K562 (cell line): ENCODE measurements at regions not wholly inside any gene's neighbourhood (a gene's known extent, or its start where the extent isn't known, plus 50 kb on each side); places are given as distances from the start of the nearest gene placed in this dataset.

Source experiments
- ATAC-seq: fragments of 200-7000 bp; cut with Tn5 transposase; 3 replicates; pipeline ENCODE4 v1.9.1; 2020; ENCODE audit warnings: moderate library complexity
- BruUV-seq: library from RNA; stranded (reverse); fragments of 400-500 nt; replicated peaks from 2 replicates; lab custom pipeline; 2021; lab: Mats Ljungman, UMichigan
- CTCF ChIA-PET: fragments of 300-600 bp; formaldehyde crosslinking; extraction: SDS; loops from one replicate; lab custom pipeline; 2021; ENCODE audit warnings: low intra/inter-chr PET ratio; lab: Yijun Ruan, JAX
- POLR2A ChIA-PET: fragments of 300-600, 350-650 bp; sonication (Branson Sonifier 250); formaldehyde crosslinking; extraction: SDS; loops from one replicate; lab custom pipeline; 2021; ENCODE audit warnings: antibody characterized with exemption, inconsistent platforms; lab: Yijun Ruan, JAX
- DNase-seq, 4 experiments: peaks; one replicate each; pipeline versions ENCODE4 v3.0.0 to v3.0.0-alpha.2; 2011 to 2018; ENCODE audit warnings: low spot score in 3 of 4, mixed read lengths in 3 of 4; ENCODE audit errors: extremely low read depth in 1 of 4
- FAIRE-seq: peaks from 2 replicates; lab custom pipeline; 2011; peaks lifted over from hg19 to GRCh38; lab: Jason Lieb, UNC
- H2AFZ ChIP-seq: 2 replicates; pipeline ENCODE4 v1.6.0; 2011; ENCODE audit warnings: low read depth, low read length, control low read depth, inconsistent platforms
- H3K27ac ChIP-seq: fragments of 200-600 bp; 3 replicates; pipeline ENCODE4 v1.8.0; 2011; ENCODE audit warnings: low read depth, mild to moderate bottlenecking, control low read depth, inconsistent platforms, low read length, moderate library complexity, mixed read lengths; ENCODE audit errors: extremely low read depth
- H3K27me3 ChIP-seq, 2 experiments: fragments of 300-600 bp in 1 of 2; 2 replicates in 1 of 2; 3 replicates in 1 of 2; pipeline versions ENCODE4 v1.6.0 to v1.8.0; 2011; ENCODE audit warnings: inconsistent platforms in 2 of 2, low read length in 2 of 2, mild to moderate bottlenecking in 1 of 2, mixed read lengths in 1 of 2, moderate library complexity in 1 of 2; ENCODE audit not compliant: control insufficient read depth in 2 of 2, insufficient read depth in 2 of 2
- H3K36me3 ChIP-seq: fragments of 300-600 bp; 3 replicates; pipeline ENCODE4 v1.8.0; 2011; ENCODE audit warnings: mild to moderate bottlenecking, low read length, inconsistent platforms; ENCODE audit not compliant: control insufficient read depth, insufficient read depth
- H3K4me1 ChIP-seq, 2 experiments: fragments of 200-600 bp in 1 of 2; replicated peaks in 1 of 2; 2 replicates in 1 of 2; 3 replicates in 1 of 2; pipeline versions ENCODE4 v1.5.1 to v1.8.0; 2011; ENCODE audit warnings: inconsistent platforms in 2 of 2, low read length in 2 of 2, mild to moderate bottlenecking in 1 of 2, mixed read lengths in 1 of 2, moderate library complexity in 1 of 2; ENCODE audit not compliant: control insufficient read depth in 2 of 2, insufficient read depth in 2 of 2
- H3K4me2 ChIP-seq: 2 replicates; pipeline ENCODE4 v1.6.1; 2011; ENCODE audit warnings: low read length, control low read depth, inconsistent platforms, mixed read lengths; ENCODE audit not compliant: insufficient read depth
- H3K4me3 ChIP-seq: fragments of 200-600 bp; sonication (generic), shearing (Covaris generic); 2 replicates; pipeline ENCODE4 v1.5.1; 2016; ENCODE audit warnings: control low read depth, inconsistent platforms
- H3K79me2 ChIP-seq: fragments of 200-600 bp; 3 replicates; pipeline ENCODE4 v1.8.0; 2011; ENCODE audit warnings: low read length, inconsistent platforms; ENCODE audit not compliant: control insufficient read depth, insufficient read depth
- H3K9ac ChIP-seq, 2 experiments: 2 replicates each; pipeline versions ENCODE4 v1.6.0 to v1.6.1; 2011; ENCODE audit warnings: low read depth in 2 of 2, low read length in 2 of 2, control low read depth in 1 of 2, inconsistent platforms in 1 of 2, mild to moderate bottlenecking in 1 of 2, mixed read lengths in 1 of 2; ENCODE audit not compliant: insufficient read depth in 1 of 2
- H3K9me1 ChIP-seq: one replicate; pipeline ENCODE4 v1.6.0; 2011; ENCODE audit warnings: inconsistent platforms, mild to moderate bottlenecking, low read length, moderate library complexity; ENCODE audit not compliant: control insufficient read depth, insufficient read depth
- H3K9me3 ChIP-seq: replicated peaks from 2 replicates; pipeline ENCODE4 v1.5.1; 2011; ENCODE audit warnings: low read depth, low read length, inconsistent platforms; ENCODE audit not compliant: control insufficient read depth, insufficient read depth
- H4K20me1 ChIP-seq: replicated peaks from 2 replicates; pipeline ENCODE4 v1.6.1; 2011; ENCODE audit warnings: low read length, inconsistent platforms, mixed read lengths; ENCODE audit not compliant: control insufficient read depth, insufficient read depth
- KLF10 ChIP-seq: fragments of 250-450 bp; sonication (Bioruptor Pico); IDR thresholded peaks from 2 replicates; pipeline ENCODE4 v1.6.1; 2021; ENCODE audit warnings: matching md5 sums
- SIN3A ChIP-seq, 2 experiments: fragments of 150-350 bp in 1 of 2; IDR thresholded peaks; 2 replicates each; pipeline ENCODE4 v1.6.1; 2011 to 2016; ENCODE audit warnings: borderline replicate concordance in 2 of 2, low read depth in 2 of 2, low read length in 2 of 2, mild to moderate bottlenecking in 2 of 2, moderate library complexity in 2 of 2; ENCODE audit not compliant: control insufficient read depth in 1 of 2
- ZNF311 ChIP-seq: fragments of 250-450 bp; sonication (Bioruptor Pico); IDR thresholded peaks from 2 replicates; pipeline ENCODE4 v1.4.0; 2020; ENCODE audit warnings: mild to moderate bottlenecking, moderate library complexity
- WGBS: fragments of 100-300 bp; shearing (Covaris generic); methylation state at CpG from one replicate; pipeline ENCODE4 v1.1.6; 2016; ENCODE audit warnings: low coverage, mixed read lengths; ENCODE audit not compliant: insufficient coverage; ENCODE audit errors: missing lambda C conversion rate; 5-methylcytosine and 5-hydroxymethylcytosine counted together
- in situ Hi-C: fragments of 300-500 bp; cut with MboI; formaldehyde crosslinking; loops from 4 replicates; pipeline ENCODE4 v1.15.0; 2018; ENCODE audit warnings: inconsistent platforms, mixed read lengths
- intact Hi-C: fragments of 100-400 bp; cut with micrococcal nuclease; formaldehyde crosslinking; loops from 2 replicates; pipeline ENCODE4 v1.14.2; 2022
- TF ChIP-seq, protein P1 (sequence below): fragments of 250-450 bp; sonication (Bioruptor Pico); IDR thresholded peaks from 2 replicates; pipeline ENCODE4 v1.4.0; 2020; ENCODE audit warnings: mild to moderate bottlenecking, moderate library complexity, borderline replicate concordance

DNA sequence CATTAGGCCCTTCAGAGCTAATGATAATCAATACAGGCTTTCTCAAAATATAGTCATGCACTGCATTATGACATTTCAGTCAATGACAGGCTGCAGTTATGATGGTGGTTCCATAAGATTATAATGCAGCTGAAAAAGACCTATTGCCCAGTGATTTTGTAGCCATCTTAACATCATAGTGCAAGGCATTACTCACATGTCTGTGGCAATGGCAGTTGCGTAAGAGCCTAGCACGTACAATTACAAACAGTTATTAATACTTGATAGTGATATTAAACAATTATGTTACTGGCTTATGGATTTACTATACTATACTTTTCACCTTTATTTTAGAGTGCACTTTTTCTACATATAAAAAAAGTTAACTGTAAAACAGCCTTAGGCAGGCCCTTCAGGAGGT lies 214.8 kb downstream of the ISL1 start:
- no peak overlapping the region for H3K4me3 ChIP-seq
- POLR2A ChIA-PET, result no interaction called here
- no peak for DNase-seq
- H3K9me3 ChIP-seq, result no peaks in the 10 kb centered on the region
- no peaks in the 10 kb centered on the region for H3K9me1 ChIP-seq
- in situ Hi-C loops (no loop called here), intact Hi-C loops (no loop called here)
- no peak overlapping the region for H3K9ac ChIP-seq
- H3K27ac ChIP-seq, result no peak overlapping the region
- no peaks in the 10 kb centered on the region for H3K79me2 ChIP-seq
- CTCF ChIA-PET, result interaction anchor here (0.7 kb wide), 1 partner anchor 34 kb away, joined by 3 read pairs; no protein-coding TSS in a partner anchor
- no peak overlapping the region for H2AFZ ChIP-seq
- no peaks in the 10 kb centered on the region for H4K20me1 ChIP-seq
- no peak overlapping the region for H3K4me2 ChIP-seq
- 0% methylated on average over 2 of the region's 2 CpGs for WGBS
- no peak for ATAC-seq
- BruUV-seq, result no TSS peak
- no peak for FAIRE-seq
- no peaks in the 10 kb centered on the region for H3K36me3 ChIP-seq
- no peaks in the 10 kb centered on the region for H3K4me1 ChIP-seq
- TF ChIP-seq, protein P1, sequence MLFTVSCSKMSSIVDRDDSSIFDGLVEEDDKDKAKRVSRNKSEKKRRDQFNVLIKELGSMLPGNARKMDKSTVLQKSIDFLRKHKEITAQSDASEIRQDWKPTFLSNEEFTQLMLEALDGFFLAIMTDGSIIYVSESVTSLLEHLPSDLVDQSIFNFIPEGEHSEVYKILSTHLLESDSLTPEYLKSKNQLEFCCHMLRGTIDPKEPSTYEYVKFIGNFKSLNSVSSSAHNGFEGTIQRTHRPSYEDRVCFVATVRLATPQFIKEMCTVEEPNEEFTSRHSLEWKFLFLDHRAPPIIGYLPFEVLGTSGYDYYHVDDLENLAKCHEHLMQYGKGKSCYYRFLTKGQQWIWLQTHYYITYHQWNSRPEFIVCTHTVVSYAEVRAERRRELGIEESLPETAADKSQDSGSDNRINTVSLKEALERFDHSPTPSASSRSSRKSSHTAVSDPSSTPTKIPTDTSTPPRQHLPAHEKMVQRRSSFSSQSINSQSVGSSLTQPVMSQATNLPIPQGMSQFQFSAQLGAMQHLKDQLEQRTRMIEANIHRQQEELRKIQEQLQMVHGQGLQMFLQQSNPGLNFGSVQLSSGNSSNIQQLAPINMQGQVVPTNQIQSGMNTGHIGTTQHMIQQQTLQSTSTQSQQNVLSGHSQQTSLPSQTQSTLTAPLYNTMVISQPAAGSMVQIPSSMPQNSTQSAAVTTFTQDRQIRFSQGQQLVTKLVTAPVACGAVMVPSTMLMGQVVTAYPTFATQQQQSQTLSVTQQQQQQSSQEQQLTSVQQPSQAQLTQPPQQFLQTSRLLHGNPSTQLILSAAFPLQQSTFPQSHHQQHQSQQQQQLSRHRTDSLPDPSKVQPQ, result no peak
- TF ChIP-seq SIN3A (IDR thresholded peaks at IDR 0.05; ENCODE audit: borderline replicate concordance in 2 of 2, control insufficient read depth in 1 of 2, low read depth in 2 of 2, low read length in 2 of 2) (no peak), ZNF311 (no peak), KLF10 (CRISPR knock-in tag) (no peak)
- no peaks in the 10 kb centered on the region for H3K27me3 ChIP-seq
